OCI-LY7 (cell line): ENCODE measurements at regions not wholly inside any gene's neighbourhood (a gene's known extent, or its start where the extent isn't known, plus 50 kb on each side); places are given as distances from the start of the nearest gene placed in this dataset.

ENCODE experiments used
- BruUV-seq: library from RNA; stranded (reverse); fragments of 400-500 nt; replicated peaks from 2 replicates; lab custom pipeline; 2021; lab: Mats Ljungman, UMichigan
- CTCF ChIA-PET: fragments of 300-600 bp; sonication (Branson Sonifier 250); formaldehyde crosslinking; loops from one replicate; lab custom pipeline; 2022; ENCODE audit warnings: antibody characterized with exemption; ENCODE audit not compliant: unreplicated experiment; lab: Charles Lee
- POLR2A ChIA-PET: fragments of 300-600 bp; sonication (Branson Sonifier 250); formaldehyde crosslinking; loops from one replicate; lab custom pipeline; 2022; ENCODE audit warnings: antibody characterized with exemption; lab: Charles Lee
- DNase-seq: peaks from one replicate; pipeline ENCODE4 v3.0.0-alpha.2; 2015; ENCODE audit warnings: low spot score
- H2AFZ ChIP-seq: fragments of 200-600 bp; sonication (generic), shearing (Covaris generic); 2 replicates; pipeline ENCODE4 v1.6.1; 2014; ENCODE audit warnings: mild to moderate bottlenecking, antibody characterized with exemption, low read length, moderate library complexity
- H3K27ac ChIP-seq: fragments of 200-600 bp; sonication (generic); 2 replicates; pipeline ENCODE4 v1.5.1; 2014; ENCODE audit warnings: mixed run types, low read depth, mild to moderate bottlenecking, moderate library complexity, low read length, inconsistent platforms; ENCODE audit not compliant: poor library complexity, severe bottlenecking
- H3K36me3 ChIP-seq: fragments of 200-600 bp; sonication (generic); 2 replicates; pipeline ENCODE4 v1.6.1; 2014; ENCODE audit warnings: mild to moderate bottlenecking, antibody characterized with exemption, low read length, moderate library complexity, mixed read lengths; ENCODE audit not compliant: insufficient read depth
- H3K4me1 ChIP-seq: fragments of 200-600 bp; sonication (generic); 2 replicates; pipeline ENCODE4 v1.5.1; 2014; ENCODE audit warnings: mild to moderate bottlenecking, low read length; ENCODE audit not compliant: insufficient read depth, poor library complexity, severe bottlenecking
- H3K4me2 ChIP-seq: fragments of 200-600 bp; sonication (generic); 2 replicates; pipeline ENCODE4 v1.6.1; 2014; ENCODE audit warnings: mild to moderate bottlenecking, low read length
- H3K4me3 ChIP-seq: fragments of 200-600 bp; sonication (generic); 2 replicates; pipeline ENCODE4 v1.5.1; 2014; ENCODE audit warnings: mild to moderate bottlenecking, low read depth, low read length; ENCODE audit not compliant: poor library complexity, severe bottlenecking
- H3K79me2 ChIP-seq: fragments of 200-600 bp; sonication (generic); 2 replicates; pipeline ENCODE4 v1.6.1; 2016; ENCODE audit warnings: low read depth, mild to moderate bottlenecking, low read length, moderate library complexity, mixed read lengths; ENCODE audit not compliant: insufficient read depth
- H3K9me2 ChIP-seq: fragments of 200-600 bp; sonication (generic); 2 replicates; pipeline ENCODE4 v1.6.1; 2016; ENCODE audit warnings: mild to moderate bottlenecking, low read length, mixed read lengths; ENCODE audit not compliant: insufficient read depth
- H3K9me3 ChIP-seq: fragments of 200-600 bp; sonication (generic); 2 replicates; pipeline ENCODE4 v1.6.1; 2014; ENCODE audit warnings: mild to moderate bottlenecking, mixed run types, low read length, mixed read lengths
- H4K20me1 ChIP-seq: fragments of 200-600 bp; sonication (generic); 2 replicates; pipeline ENCODE4 v1.6.1; 2014; ENCODE audit warnings: mild to moderate bottlenecking, antibody characterized with exemption, low read length, moderate library complexity, mixed read lengths; ENCODE audit not compliant: insufficient read depth
- EZH2phosphoT487 ChIP-seq: fragments of 200-600 bp; sonication (generic); IDR thresholded peaks from 2 replicates; pipeline ENCODE4 v1.6.1; 2018; ENCODE audit warnings: low read depth, borderline replicate concordance, mild to moderate bottlenecking, mixed run types, antibody characterized with exemption, low read length, moderate library complexity, mixed read lengths
- intact Hi-C: fragments of 100-400 bp; cut with micrococcal nuclease; formaldehyde crosslinking; loops from one replicate; pipeline ENCODE4 v1.10.0; 2022; ENCODE audit not compliant: unreplicated experiment
- TF ChIP-seq, protein P1 (sequence below): fragments of 200-600 bp; sonication (generic); conservative IDR thresholded peaks from 2 replicates; pipeline ENCODE4 v1.5.1; 2014; ENCODE audit warnings: mild to moderate bottlenecking, antibody characterized with exemption, low read length, moderate library complexity, mixed read lengths

DNA sequence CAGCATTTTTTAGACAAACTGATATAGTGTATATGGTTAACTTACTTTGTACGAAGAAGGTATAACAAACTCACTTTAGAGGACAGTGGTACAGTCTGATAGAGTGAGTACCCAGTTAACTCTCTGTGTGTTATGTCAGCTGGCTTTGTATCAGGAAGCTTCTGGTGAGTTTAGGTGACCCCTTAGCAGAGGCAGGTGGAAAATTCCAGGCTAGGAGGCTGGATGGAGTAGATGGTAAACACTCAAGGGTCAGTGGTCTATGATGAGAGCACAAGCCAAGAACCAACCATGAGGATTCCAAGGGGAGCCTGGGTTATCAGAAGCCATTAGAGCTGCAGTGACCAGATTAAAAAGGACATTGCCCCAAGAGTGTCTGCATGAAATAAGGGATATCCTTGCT is 227.3 kb upstream of the CENPE start:
- no peak overlapping the region for H3K4me2 ChIP-seq
- BruUV-seq, result no TSS peak

GRCh38 chr4:103424853-103425252 is 226.7 kb upstream of the CENPE start:
- H3K36me3 ChIP-seq, result no peaks in the 10 kb centered on the region
- no peaks in the 10 kb centered on the region for H3K79me2 ChIP-seq
- TF ChIP-seq, protein P1, sequence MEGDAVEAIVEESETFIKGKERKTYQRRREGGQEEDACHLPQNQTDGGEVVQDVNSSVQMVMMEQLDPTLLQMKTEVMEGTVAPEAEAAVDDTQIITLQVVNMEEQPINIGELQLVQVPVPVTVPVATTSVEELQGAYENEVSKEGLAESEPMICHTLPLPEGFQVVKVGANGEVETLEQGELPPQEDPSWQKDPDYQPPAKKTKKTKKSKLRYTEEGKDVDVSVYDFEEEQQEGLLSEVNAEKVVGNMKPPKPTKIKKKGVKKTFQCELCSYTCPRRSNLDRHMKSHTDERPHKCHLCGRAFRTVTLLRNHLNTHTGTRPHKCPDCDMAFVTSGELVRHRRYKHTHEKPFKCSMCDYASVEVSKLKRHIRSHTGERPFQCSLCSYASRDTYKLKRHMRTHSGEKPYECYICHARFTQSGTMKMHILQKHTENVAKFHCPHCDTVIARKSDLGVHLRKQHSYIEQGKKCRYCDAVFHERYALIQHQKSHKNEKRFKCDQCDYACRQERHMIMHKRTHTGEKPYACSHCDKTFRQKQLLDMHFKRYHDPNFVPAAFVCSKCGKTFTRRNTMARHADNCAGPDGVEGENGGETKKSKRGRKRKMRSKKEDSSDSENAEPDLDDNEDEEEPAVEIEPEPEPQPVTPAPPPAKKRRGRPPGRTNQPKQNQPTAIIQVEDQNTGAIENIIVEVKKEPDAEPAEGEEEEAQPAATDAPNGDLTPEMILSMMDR, result no peak
- TF ChIP-seq EZH2phosphoT487, result no peak
- no peak overlapping the region for H3K4me3 ChIP-seq
- no TSS peak for BruUV-seq
- DNase-seq, result no peak
- no peak overlapping the region for H3K27ac ChIP-seq
- no peaks in the 10 kb centered on the region for H3K9me2 ChIP-seq
- H2AFZ ChIP-seq, result no peak overlapping the region
- intact Hi-C loops, result no loop called here
- H3K4me2 ChIP-seq, result no peak overlapping the region
- H3K4me1 ChIP-seq, result no peaks in the 10 kb centered on the region
- POLR2A ChIA-PET, result no interaction called here
- H4K20me1 ChIP-seq, result no peaks in the 10 kb centered on the region
- H3K9me3 ChIP-seq, result no peaks in the 10 kb centered on the region
- CTCF ChIA-PET, result no interaction called here

More for the DNA sequence above, 227.3 kb upstream of the CENPE start:
- Histone ChIP-seq H2AFZ (no peak overlapping the region), H4K20me1 (no peaks in the 10 kb centered on the region), H3K27ac (no peak overlapping the region), H3K36me3 (no peaks in the 10 kb centered on the region), H3K9me2 (no peaks in the 10 kb centered on the region), H3K4me1 (no peaks in the 10 kb centered on the region), H3K79me2 (no peaks in the 10 kb centered on the region), H3K4me3 (no peak overlapping the region), H3K9me3 (no peaks in the 10 kb centered on the region)
- CTCF ChIA-PET, result no interaction called here
- intact Hi-C loops, result no loop called here
- TF ChIP-seq EZH2phosphoT487, result no peak
- TF ChIP-seq, protein P1, result no peak
- POLR2A ChIA-PET, result no interaction called here
- no peak for DNase-seq

DNA sequence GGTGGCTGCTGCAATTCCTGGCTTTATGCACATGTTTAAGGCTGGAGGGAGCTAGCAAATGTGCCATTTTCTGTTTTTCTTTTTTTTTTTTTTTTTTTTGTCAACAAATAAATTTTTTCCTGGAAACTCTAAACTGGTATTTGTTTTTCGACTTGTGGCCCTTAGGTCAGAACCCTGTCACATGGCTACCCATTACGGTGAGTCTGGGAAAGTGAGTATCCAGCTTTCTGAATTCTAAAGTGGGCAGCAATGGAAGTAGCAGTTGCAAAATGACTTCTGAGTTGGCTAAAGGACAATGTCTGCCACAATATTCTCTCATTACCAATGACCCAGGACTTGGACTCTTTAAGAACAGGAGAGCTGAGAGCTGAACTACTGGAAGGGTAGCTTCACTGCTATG is 225.1 kb upstream of the CENPE start:
- no peak overlapping the region for H3K4me2 ChIP-seq
- H3K36me3 ChIP-seq, result no peaks in the 10 kb centered on the region
- no peaks in the 10 kb centered on the region for H3K4me1 ChIP-seq
- ChIA-PET POLR2A (no interaction called here), CTCF (no interaction called here)
- H3K9me2 ChIP-seq, result no peaks in the 10 kb centered on the region
- H3K27ac ChIP-seq, result no peak overlapping the region
- no peak for DNase-seq
- H3K4me3 ChIP-seq, result no peak overlapping the region
- no peaks in the 10 kb centered on the region for H3K79me2 ChIP-seq
- H3K9me3 ChIP-seq, result no peaks in the 10 kb centered on the region
- intact Hi-C loops, result no loop called here
- no peaks in the 10 kb centered on the region for H4K20me1 ChIP-seq
- no TSS peak for BruUV-seq
- no peak for TF ChIP-seq EZH2phosphoT487
- TF ChIP-seq, protein P1, result no peak
- no peak overlapping the region for H2AFZ ChIP-seq
